LNCaP clone FGC (cell line): ENCODE measurements at regions not wholly inside any gene's neighbourhood (a gene's known extent, or its start where the extent isn't known, plus 50 kb on each side); places are given as distances from the start of the nearest gene placed in this dataset.

Experiments used
- DNase-seq: peaks from one replicate; pipeline ENCODE4 v3.0.0-alpha.2; 2011; ENCODE audit warnings: low read depth
- H3K4me3 ChIP-seq: 2 replicates; pipeline ENCODE4 v1.5.1; 2011; ENCODE audit warnings: mild to moderate bottlenecking, low read depth, low read length, control low read depth
- CTCF ChIP-seq: IDR thresholded peaks from 2 replicates; pipeline ENCODE4 v1.5.1; 2012; ENCODE audit warnings: mild to moderate bottlenecking; ENCODE audit not compliant: control insufficient read depth, insufficient read depth; ENCODE audit errors: extremely low read depth

- no peak for TF ChIP-seq CTCF
- H3K4me3 ChIP-seq = no peak overlapping the region
- no peak for DNase-seq
These were observed 213.1 kb upstream of the B3GAT1 start for GRCh38 chr11:134625151-134625550.

- TF ChIP-seq CTCF = no peak
- H3K4me3 ChIP-seq = no peak overlapping the region
- DNase-seq = no peak
These were observed 212.3 kb upstream of the B3GAT1 start for GRCh38 chr11:134624166-134624920.

GRCh38 chr11:134623711-134624110 is 211.7 kb upstream of the B3GAT1 start:
- no peak for DNase-seq
- H3K4me3 ChIP-seq = no peak overlapping the region
- no peak for TF ChIP-seq CTCF

- H3K4me3 ChIP-seq = no peak overlapping the region
- DNase-seq = no peak
- TF ChIP-seq CTCF = no peak
These were observed 210.4 kb upstream of the B3GAT1 start for GRCh38 chr11:134622458-134622857.

- no peak for DNase-seq
- no peak for TF ChIP-seq CTCF
- no peak overlapping the region for H3K4me3 ChIP-seq
These were observed 205.3 kb upstream of the B3GAT1 start for GRCh38 chr11:134617360-134617759.

- no peak for TF ChIP-seq CTCF
- no peak for DNase-seq
- H3K4me3 ChIP-seq = no peak overlapping the region
These were observed 204.0 kb upstream of the B3GAT1 start for GRCh38 chr11:134616038-134616437.

DNA sequence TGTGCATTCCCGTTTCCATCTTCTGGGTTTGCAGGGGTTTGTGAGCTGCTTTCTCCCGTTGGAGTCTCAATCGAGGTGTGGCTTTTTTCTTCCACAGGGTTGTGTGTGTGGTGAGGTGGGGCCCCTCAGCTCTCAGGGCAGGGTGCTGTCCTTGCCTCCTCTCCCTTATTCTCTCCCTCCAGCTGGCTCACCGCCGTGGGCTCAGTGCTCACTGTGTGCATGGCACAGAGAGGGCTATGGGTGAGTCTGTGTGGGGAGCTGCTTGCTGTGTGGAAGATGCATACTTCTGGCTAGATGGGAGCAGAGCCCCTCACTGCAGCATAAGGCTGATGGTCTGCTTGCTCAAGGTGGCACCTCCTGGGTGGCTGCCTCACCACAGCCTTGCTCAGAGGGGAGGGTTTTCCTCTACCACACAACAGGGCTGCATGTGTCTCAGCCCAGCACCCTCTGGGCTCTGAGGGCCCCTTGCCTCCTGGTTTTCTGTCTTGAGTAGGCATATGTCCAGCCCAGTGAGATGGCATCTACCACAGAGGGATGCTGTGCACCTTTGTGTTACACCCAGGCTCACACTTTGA is 203.1 kb upstream of the B3GAT1 start:
- no peak for DNase-seq
- TF ChIP-seq CTCF = no peak
- H3K4me3 ChIP-seq = no peak overlapping the region
